GM19025 (cell line): ENCODE measurements at regions not wholly inside any gene's neighbourhood (a gene's known extent, or its start where the extent isn't known, plus 50 kb on each side); places are given as distances from the start of the nearest gene placed in this dataset.

ENCODE experiments used
- ATAC-seq: cut with Tn5 transposase; IDR thresholded peaks from one replicate; pipeline ENCODE4 v1.9.1; 2021; ENCODE audit warnings: mild to moderate bottlenecking, low read depth, moderate library complexity; ENCODE audit not compliant: unreplicated experiment

DNA sequence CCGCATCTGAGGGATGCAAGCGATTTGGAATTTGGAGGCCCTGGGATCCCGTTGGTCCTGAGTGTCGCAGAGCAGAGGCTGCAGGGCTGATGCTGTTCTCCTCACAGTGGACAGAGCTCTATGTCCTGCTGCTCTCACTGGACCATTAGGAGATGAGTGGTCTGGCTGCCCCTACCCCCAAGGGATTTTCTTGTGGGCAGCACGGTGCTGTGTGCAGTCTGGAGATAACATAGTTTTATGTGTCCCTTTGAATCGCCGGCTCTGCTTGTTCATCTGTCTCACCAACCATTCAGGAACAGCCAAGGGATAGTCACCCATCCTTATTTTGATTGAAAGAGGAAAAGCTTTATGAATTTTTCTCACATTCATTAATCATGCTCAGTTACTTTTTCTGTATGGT, 49.9 kb downstream of the CHRM3 start:
- ATAC-seq = no peak

DNA sequence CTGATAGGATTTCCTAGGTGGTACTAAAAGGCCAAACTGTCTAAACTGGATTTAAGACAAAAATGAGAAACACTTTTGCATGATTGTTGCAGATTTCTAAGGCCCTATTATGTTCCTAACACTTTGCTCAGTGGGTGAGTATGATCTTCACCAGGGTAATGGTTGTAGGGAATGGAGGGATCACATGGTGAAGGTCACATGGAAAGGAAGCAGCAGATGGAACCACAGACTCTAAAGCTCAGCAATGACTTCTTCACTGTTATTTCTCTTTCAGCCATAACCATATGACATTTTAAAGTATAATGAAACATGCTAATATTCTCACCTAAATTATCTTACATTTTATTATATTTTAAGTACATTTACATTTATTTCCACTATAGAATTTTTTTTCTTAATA, 51.5 kb downstream of the CHRM3 start:
- no peak for ATAC-seq

- no peak for ATAC-seq
These were observed 52.5 kb downstream of the CHRM3 start for GRCh38 chr1:239438891-239439290.

DNA sequence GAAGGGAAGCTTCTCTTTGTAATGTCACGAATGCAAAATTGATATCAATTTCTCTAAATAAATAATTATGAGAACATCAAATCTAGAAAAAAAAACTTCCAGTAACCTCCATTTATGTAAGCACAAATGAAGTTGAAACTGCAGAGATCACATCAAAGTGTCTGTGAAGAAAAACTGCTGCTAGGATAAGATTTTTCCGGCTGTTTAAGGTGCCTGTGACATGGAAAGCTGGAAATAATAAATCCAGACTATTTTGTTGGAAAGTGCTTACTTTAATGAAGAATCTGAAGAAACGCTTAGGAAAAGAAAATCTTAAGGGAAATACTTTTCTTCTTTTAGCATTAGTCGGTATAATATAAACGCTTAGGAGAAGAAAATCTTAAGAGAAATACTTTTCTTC, 57.0 kb downstream of the CHRM3 start:
- no peak for ATAC-seq

DNA sequence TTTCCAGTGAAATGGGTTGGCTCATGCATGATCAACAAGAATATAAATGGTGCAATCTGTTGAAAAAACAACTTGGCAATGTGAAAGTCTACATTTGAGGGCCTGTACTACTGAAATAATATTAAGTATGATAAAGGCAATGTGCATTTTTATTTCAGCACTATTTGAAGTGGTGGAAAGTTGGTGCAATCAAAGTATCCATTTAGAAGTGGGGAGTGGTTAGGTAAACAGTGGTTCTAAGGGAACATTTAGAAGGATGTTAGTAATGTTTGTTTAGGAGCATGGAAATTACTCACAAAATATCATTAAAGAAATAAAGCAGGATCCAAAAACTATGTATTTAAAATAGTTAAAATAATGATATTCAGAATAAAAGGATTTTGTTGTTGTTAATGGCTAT, 60.2 kb downstream of the CHRM3 start:
- no peak for ATAC-seq

DNA sequence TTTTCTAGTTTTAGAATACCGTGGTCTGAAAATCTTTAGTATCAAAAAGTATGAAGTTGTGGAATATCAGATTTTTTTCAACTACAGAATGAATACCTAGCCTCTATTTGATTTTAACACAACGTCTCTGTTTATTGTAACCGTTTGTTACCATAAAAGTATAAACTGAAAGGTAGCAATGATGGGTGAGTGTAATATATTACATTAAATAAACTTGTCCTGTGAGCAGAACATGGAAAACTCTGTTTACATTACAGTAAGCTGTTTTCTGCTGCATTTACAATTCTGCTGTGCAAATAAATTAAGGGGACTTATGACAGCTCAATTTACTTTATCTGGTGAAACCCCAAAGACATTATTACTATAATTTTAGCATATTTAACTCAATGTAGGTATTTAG, 62.5 kb downstream of the CHRM3 start:
- ATAC-seq = no peak

DNA sequence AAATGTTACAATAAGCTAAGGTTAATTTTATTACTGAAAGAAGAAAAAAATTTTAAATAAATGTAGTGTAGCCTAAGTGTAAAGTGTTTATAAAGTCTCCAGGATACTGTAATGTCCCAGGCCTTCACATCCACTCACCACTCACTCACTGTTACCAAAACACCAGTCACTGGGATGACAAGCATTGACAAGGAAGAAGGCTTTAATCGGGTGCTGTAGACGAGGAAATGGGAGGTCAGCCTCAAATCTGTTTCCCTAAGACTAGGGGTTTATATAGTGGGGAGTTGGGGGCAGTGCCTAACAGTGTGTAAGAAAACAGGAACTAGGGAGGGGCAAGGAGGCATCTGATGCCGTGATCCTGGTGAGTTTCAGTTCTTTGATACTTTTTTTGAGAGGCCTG, 69.4 kb downstream of the CHRM3 start:
- no peak for ATAC-seq

DNA sequence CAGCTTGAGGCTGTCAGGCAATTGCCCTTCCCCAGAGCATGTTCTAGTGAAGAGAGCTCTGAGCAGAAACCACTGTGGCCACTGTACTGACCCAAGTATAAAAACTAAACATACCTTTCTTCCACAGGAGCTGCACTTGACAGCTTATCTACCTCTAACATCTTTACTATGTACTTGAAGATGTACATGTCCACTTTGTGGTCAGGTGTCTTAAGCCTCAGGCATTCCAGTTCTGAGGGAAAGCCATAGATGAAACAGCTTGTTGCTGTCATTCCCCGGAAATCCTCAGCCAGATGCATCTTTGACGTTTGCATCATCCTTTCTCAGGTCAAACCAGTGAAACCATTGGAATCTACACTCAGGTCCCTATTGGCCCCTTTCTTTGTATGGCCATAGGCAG, 70.4 kb downstream of the CHRM3 start:
- ATAC-seq = no peak

- no peak for ATAC-seq
These were observed 71.2 kb downstream of the CHRM3 start for GRCh38 chr1:239457491-239458143.

- ATAC-seq = no peak
These were observed 71.8 kb downstream of the CHRM3 start for GRCh38 chr1:239458144-239458500.

DNA sequence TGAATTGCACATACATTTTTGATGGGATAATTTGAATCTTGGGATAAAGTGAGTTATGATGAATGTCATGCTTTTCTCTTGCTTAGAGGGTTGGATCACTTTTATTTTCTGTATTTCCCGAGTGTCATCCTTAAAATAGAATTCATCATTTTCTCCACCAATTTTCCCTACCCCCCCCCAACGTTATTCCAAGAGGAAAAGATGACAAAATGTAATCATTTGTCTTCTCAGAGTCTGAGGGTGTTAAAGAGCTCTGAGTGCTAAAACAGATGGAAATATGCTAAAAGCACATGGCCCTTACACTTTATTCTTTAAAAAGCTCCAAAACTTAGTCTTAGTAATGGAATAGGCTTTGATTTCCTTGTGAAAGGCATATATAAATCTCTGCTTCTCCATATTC, 81.4 kb downstream of the CHRM3 start:
- ATAC-seq = no peak

DNA sequence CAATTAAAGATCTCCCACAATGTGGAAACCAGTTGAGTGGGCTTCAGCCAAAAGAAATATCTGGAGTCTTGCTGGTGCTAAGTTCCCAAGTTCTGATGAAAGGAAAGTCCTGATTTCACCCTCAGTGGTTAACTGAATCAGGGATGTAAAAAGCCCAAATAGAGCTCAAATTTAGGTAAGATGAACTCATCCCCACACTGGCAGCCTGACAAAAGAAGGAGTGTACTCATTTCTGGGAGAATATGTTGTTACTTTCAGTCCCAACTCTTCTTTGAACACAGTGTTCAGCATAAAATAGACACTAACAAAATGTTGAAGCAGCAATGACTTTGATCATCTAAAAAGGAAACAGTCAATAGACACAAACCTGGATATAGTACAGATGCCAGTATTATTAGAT, 91.7 kb downstream of the CHRM3 start:
- no peak for ATAC-seq

GRCh38 chr1:239483391-239483790, 97.0 kb downstream of the CHRM3 start:
- no peak for ATAC-seq

DNA sequence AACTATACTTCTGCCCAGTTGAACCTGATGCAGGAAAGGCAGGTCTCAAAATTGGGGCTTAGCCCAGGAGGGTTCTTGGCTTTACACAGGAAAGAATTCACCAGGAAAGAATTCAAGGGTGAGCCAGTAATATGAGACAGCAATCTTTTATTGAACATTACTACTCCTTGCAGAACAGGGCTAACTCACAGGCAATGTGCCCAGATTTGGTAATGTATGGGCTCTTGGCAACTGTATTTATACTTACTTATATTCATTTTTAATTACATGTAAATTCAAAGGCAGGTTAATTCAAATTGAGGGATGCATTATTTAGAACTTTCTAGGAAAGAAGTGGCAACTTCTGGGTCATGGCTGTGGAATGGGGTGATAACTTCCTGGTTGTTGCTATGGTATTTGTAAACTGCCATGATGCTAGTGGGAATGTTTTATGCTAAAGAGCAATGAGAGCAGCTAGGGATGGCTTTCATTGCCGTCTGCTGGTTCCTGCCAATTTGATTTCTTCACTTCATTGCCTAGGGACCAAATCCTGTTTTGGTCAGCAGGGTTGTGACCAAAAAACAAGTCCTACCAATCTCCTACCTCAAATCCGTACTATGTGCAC, 107.5 kb downstream of the CHRM3 start:
- ATAC-seq = no peak

DNA sequence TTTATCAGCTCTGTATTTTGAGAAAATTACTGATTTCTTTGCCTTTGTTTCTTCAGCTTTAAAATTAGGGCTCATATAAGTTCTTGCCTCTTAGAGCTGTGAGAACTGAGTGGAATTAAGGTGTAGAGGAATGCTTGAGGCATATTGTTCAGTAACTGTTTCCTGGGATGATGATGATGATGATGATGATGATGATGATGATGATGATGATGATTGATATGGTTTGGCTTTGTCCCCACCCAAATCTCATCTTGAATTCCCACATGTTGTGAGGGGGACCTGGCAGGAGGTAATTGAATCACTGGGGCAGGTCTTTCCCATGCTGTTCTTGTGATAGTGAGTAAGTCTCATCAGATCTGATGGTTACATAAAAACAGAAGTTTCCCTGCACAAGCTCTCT, 118.7 kb downstream of the CHRM3 start:
- no peak for ATAC-seq

GRCh38 chr1:239507826-239508225, 121.5 kb downstream of the CHRM3 start:
- ATAC-seq = no peak

DNA sequence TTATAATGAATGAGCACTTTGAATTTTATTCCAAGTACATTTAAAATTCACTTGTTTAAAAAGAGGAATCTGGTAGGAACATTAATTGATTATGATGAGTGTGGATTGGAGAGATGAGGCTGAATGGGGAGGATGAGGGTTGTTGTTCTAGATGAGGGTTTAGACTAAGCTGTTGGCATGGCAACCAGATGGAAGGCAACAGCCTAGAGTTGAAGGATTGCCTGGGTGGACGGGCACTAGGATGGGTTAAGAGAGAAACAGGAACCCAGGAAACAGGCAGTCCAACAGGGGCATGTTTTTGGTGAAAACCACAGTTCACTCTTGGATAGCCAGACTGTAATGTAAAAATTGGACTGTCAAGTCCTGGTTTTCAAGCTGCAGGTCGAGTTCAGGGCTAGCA, 125.5 kb downstream of the CHRM3 start:
- no peak for ATAC-seq

GRCh38 chr1:239516579-239516978, 130.2 kb downstream of the CHRM3 start:
- ATAC-seq = no peak

GRCh38 chr1:239526391-239526790, 140.0 kb downstream of the CHRM3 start:
- ATAC-seq = no peak

DNA sequence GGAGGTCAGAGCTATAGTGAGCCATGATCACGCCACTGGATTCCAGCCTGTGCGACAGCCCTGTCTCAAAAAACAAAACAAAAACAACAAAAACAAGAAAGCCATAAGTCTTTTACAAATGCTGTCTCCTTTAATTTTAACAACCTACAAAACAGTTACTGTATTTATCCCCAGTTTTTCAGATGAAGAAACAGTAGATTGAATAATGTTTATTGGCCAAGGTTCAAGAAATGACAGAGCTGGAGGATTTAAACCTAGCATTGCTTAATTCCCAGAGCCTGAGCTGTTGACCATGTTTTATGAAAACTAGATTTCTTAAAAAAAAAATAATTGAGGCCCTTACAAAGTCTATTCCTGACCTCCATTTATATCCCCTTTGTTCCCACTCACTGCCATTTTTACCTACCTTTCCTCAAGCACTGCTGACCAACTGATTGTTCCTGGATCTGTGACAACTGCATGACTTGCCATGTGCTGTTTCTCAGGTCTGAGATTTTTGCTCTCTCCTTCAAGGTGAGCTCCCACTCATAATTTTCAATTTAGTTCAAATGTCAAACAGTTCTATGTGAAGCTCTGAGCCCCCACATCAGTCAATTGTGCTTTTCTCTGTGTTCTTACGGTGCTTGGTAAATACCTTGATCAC, 140.8 kb downstream of the CHRM3 start:
- ATAC-seq = no peak

DNA sequence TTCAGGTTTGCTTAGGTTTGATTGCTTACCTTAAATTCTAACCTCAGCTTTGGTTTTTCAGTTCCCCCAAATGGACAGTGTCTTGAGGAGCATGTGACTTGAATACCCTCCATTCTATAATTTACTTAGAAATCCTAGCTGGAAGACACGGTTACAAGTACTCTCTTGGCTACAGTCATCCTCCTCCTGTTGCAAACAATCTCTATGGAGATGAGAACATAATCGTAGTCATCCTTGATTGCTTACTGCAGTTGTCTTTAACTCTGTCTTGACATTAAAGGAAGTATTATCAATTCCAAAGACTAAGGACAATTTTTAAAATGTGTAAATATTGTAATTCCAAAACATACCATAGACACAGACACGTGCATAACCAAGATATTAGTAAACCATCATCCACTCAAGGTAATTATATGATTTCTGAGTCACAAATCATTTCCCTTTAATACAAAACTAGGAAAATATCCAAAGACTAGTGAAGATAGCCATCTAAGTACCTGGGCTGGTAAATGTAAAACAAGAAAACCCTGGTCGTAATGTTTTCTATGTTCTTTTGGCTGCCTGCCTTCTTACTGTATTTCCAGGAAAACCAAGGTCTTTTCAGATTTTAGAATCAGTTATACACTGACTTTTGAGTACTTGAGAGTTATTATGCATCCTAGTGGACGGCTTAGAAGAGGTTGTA, 149.9 kb downstream of the CHRM3 start:
- no peak for ATAC-seq

- no peak for ATAC-seq
These were observed 151.4 kb downstream of the CHRM3 start for GRCh38 chr1:239537795-239538194.
